ENCODE measurements at regions not wholly inside any gene's neighbourhood (a gene's known extent, or its start where the extent isn't known, plus 50 kb on each side); places are given as distances from the start of the nearest gene placed in this dataset.

DNA sequence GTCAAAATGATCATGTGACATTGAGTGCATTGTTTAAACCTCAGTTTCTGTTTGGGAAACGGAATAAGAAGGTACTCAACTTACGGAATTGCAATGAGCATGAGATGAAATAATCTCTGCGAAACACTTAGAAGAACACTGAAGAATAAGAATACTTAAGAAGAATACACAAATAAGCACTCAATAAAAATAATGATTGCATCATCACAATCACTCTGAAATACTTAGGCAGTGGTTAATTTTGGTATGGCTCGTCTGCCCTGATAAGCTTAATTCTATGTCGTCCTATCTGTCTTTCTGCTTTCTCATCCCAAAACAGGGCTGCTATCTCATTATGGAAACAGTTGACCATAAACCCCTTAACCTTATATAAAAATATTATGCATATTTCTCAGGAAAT is 823.6 kb downstream of the DIAPH3 start:
- DNase-seq = no peak

DNA sequence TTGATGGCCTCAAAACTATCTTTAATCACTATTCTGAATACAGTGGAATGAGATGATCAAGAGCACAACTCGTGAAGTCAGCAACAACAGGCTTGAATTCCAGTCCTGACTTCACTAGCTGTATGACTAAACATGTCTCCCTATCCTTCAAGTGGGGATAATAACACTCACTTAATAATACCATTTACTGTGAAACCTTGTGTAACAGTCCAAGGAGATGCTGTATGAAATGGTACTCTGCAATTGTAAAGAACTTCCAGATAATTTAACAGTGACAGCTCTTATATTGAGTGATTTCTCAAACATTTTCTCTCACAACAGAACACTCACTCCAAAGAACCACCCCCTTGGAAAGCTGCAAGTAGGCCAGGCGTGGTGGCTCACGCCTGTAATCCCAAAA is 823.1 kb downstream of the DIAPH3 start:
- DNase-seq = no peak

GRCh38 chr13:59342400-59342799 is 821.3 kb downstream of the DIAPH3 start:
- no peak for DNase-seq

DNA sequence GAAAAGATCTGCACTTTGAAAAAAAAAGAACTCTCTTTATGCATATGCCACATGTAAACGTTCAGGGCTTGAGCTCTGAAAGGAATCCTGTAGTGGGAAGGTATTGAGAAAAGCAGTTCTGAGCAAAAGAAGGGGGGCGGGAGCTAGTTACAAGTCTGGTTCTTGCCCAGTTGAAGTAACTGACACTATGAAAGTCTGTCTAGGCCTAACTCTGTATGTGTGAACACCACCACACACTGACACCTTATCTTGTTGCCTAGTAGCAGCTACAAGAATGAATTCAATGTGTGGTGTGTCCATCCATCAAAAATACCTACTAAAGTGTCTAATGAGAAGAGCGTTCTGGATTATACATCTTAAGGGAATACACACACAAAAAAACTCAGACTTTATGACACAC is 820.6 kb downstream of the DIAPH3 start:
- no peak for DNase-seq

- no peak for DNase-seq
These were observed 819.5 kb downstream of the DIAPH3 start for GRCh38 chr13:59343993-59344822.

GRCh38 chr13:59345311-59345710 is 818.4 kb downstream of the DIAPH3 start:
- DNase-seq = no peak

- no peak for DNase-seq
These were observed 816.6 kb downstream of the DIAPH3 start for GRCh38 chr13:59346999-59347723.

DNA sequence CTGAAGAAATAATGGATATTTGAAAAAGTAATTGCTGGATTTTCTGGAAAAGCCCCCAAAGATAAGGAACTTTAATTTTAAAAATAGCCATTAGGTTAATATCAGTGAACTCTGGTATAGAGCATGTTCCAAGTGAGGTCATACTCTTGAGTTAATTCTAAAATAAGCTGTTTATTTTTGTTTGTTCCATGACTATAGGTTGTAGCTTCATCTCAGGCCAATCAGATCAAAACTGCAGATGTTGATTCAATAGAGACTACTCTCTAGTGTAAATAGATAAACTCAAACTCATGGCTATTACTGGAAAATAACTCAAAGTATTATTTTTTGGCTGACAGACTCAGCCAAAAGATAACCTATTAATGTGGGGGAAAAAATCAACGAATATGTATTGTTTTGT is 815.1 kb downstream of the DIAPH3 start:
- no peak for DNase-seq

GRCh38 chr13:59352600-59352999 is 811.1 kb downstream of the DIAPH3 start:
- no peak for DNase-seq

DNA sequence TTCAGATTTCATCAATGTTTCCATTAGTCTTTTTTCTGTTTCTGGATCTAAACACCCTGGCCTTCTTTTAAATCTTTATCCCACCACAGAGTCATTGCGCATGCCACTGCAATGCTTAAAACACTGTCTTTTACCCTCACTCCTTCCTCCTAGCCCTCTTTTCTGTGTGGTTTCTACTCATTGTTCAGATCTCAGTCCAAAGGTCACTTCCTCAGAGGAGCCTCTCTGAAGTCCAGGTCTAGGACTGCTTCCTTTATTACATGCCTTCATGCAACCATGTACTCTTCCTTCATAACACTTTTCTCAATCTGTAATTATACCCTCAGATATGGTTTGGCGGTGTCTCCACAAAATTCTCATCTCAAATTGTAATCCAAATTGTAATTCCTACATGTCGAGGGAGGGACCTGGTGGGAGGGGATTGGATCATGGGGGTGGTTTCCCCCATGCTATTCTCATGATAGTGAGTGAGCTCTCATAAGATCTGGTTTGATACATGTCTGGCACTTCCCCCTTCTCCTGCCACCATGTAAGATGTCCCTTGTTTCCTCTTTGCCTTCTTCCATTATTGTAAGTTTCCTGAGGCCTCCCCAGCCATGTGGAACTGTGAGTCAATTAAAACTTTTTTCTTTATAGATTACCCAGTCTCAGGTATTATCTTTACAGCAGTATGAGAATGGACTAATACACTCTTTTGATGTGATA is 808.9 kb downstream of the DIAPH3 start:
- no peak for DNase-seq

DNA sequence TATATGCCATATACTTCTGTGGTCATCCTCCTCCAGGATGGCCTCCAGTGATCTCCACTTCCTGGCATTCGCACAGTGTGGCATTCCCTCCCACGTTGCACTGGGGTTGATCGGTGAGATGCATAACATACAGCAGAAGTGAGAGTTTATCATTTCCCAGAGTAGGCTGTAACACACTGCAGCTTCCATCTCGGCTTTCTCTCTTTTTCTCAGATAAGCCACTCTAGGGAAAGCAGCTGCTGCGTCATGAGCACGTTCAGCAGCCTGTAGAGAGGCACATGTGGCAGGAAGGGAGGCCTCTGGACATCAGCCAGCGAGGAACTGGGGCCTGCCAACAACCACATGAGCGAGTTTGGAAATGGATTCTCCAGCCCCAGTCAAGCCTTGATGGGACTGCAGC is 807.1 kb downstream of the DIAPH3 start:
- DNase-seq = peak; percentile 97

DNA sequence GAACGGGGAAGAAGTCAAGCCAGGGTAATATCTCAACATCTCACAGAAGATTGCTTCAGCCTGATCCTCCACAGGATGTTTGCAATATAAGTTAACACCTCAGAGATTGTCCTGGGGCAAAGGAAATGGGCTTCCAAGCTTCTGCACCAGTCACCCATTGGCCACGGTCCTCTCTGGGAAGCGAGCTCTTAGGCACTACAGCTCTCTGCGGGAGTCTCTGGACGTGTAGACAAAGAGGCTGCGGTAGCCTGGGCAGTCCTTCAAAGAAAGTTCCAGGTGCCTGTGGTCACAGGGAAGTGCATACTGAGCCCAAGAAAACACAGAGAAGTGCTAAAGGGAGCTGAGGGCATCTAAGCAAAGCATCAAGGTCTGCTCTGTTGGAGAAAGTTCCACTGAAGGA is 805.7 kb downstream of the DIAPH3 start:
- DNase-seq = no peak

DNA sequence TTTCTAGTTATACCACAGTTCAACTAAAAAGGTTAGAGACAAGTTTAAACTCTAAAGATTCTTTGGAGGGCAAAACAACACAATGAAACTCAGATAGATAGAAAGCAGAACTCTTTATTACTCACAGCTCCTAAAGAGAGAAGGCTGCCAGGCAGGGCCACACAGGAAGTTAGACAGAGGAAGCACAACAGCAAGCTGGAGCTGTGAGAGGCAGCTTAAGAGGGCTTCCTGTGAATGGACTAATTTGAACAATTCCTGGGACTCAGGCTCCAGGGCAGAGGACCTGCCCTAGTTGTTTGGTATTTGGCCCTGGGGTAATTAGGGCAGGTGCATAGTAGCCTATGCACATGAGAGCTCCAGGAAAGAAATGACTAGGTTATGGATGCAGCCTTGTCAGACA is 803.6 kb downstream of the DIAPH3 start:
- DNase-seq = no peak

DNA sequence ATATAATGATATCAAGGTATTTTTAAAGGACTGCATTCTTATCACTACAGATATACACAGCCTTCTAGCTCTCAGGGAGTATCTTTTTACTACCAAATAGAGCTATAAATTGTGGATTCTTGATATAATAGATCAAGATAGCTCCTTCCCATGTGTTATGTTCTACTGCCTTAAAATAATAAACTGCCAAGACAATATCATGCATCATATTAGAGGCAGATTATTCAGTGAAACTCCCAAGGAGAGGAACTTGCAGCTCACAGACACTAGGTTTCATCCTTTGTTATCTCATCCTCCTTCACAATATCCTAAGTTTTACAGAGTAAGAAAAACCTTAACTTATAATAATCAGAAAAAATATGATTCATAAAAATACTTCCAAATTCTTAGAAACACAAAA is 802.8 kb downstream of the DIAPH3 start:
- DNase-seq = no peak

- DNase-seq = no peak
These were observed 800.4 kb downstream of the DIAPH3 start for GRCh38 chr13:59363313-59363712.

- no peak for DNase-seq
These were observed 799.8 kb downstream of the DIAPH3 start for GRCh38 chr13:59363947-59364346.

DNA sequence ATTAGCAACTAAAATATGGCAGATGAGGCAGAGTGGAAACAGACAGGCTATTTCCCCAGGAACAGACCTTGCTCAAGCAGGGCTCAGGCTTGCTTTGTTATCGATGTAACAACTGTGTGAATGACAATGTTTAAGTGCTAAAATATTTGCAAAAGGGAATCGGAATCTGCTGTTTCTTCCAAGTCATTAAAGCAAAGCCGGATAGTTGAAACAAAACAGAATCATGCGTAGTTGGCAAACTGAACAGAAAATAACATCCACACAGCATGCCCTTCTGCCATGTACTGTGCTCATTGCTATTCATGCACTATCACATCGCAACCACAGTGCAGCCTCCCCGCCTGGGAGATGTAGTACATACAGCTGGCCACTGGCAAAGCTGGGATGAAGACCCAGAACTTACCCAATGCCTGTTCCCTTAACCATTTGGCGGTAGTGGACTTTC is 799.1 kb downstream of the DIAPH3 start:
- peak; percentile 49 for DNase-seq

DNA sequence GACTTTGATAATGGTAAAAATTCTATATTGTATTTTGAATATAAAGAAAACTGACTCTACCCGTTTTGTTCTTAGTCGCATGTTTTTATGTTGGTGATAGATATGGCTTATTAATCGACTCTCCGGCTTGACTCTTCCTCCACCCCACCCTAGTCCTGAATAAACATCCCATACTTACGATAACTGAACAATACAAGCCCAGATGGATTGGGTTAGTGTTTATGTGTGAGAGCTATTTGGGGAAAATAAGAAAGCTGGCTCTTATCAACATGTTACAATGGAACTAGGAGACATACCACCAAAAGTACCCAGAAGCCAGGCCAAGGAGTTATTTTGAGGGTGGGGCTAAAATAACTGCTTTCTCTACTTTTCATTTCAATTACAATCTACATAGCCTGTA is 796.3 kb downstream of the DIAPH3 start:
- no peak for DNase-seq

DNA sequence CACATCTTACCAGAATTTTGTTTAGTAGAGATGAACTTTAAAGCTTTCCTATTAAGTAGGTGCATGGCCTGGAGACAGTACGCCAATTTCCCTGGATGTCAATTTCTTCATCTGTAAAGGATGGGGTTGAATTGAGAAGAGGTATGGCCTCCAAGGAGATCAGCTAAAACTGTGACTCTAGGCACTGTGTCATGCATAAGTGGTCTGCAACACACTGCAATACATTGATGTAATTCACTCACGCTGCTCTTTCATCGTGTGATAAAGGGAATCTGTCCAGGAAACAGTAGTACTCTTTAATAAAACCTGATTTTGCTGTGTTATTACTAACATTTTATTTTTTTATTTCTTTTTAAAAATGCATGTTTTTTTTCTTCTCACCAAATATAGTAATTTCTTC is 795.8 kb downstream of the DIAPH3 start:
- DNase-seq = no peak

- no peak for DNase-seq
These were observed 795.0 kb downstream of the DIAPH3 start for GRCh38 chr13:59368693-59369092.

DNA sequence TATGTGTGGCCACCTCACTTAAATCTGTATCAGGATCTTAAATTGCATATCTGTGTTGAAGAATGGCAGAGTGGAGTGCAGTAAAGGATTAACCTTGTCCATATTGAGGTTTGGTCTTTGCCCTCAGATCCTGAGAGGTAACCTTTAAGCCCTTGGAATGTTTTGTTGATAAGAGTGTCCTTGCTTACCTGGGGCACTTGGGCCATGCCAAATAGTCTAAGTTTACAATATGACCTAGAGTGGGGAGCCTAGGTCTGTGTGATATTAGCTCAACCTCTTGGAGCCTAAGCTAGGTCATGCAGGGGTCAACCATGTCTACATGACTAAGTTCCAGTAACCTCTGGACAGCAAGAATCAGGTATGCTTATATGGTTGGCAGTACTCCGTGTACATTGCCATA is 792.5 kb downstream of the DIAPH3 start:
- DNase-seq = no peak

GRCh38 chr13:59373341-59373740 is 790.4 kb downstream of the DIAPH3 start:
- no peak for DNase-seq

GRCh38 chr13:59374691-59375090 is 789.0 kb downstream of the DIAPH3 start:
- DNase-seq = peak; percentile 42

DNA sequence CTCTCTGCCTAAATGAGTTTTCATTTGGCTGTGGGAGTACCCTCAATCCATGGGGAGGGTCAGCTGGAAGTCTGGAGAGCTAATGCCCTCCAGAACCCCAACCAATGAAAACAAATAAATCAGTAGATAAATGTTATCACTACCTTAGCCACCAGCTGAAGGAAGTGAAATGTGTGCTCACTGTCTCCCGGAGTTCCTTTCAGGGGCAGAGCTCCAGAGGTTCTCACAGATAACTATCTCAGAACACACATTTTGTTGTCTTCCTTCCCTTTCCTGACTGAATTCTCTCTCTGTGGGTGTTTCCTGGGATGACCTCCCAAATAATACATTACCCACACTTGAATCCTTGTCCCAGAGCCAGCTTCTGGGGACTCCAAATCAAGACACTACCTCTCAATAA is 779.6 kb downstream of the DIAPH3 start:
- DNase-seq = no peak

Data from NCI-H2171 (cell line).